GM18498 (cell line): ENCODE measurements at regions not wholly inside any gene's neighbourhood (a gene's known extent, or its start where the extent isn't known, plus 50 kb on each side); places are given as distances from the start of the nearest gene placed in this dataset.
"Not testable (repeated sequence)": the region's sequence is repeated elsewhere in the genome, so short reads cannot be mapped to it uniquely, and the experiment has no call there.

Experiments
- ATAC-seq: cut with Tn5 transposase; IDR thresholded peaks from one replicate; pipeline ENCODE4 v1.9.1; 2021; ENCODE audit warnings: mild to moderate bottlenecking, moderate library complexity; ENCODE audit not compliant: unreplicated experiment

GRCh38 chr16:17759451-17760390 lies 289.0 kb upstream of the XYLT1 start:
- no peak for ATAC-seq

- ATAC-seq, result no peak
These were observed 287.0 kb upstream of the XYLT1 start for GRCh38 chr16:17757808-17758207.

- no peak for ATAC-seq
These were observed 284.4 kb upstream of the XYLT1 start for GRCh38 chr16:17755158-17755557.

- ATAC-seq, result no peak
These were observed 282.7 kb upstream of the XYLT1 start for GRCh38 chr16:17753434-17753833.

GRCh38 chr16:17749706-17750105 lies 278.9 kb upstream of the XYLT1 start:
- no peak for ATAC-seq

- no peak for ATAC-seq
These were observed 277.4 kb upstream of the XYLT1 start for GRCh38 chr16:17748044-17748719.

- no peak for ATAC-seq
These were observed 276.5 kb upstream of the XYLT1 start for GRCh38 chr16:17747081-17747756.

GRCh38 chr16:17744921-17745572 lies 274.3 kb upstream of the XYLT1 start:
- no peak for ATAC-seq

GRCh38 chr16:17743578-17743977 lies 272.8 kb upstream of the XYLT1 start:
- ATAC-seq, result no peak

- no peak for ATAC-seq
These were observed 272.4 kb upstream of the XYLT1 start for GRCh38 chr16:17743158-17743557.

- ATAC-seq, result not testable (repeated sequence)
These were observed 264.3 kb upstream of the XYLT1 start for GRCh38 chr16:17735099-17735498.

- no peak for ATAC-seq
These were observed 259.1 kb upstream of the XYLT1 start for GRCh38 chr16:17729820-17730219.

- no peak for ATAC-seq
These were observed 257.4 kb upstream of the XYLT1 start for GRCh38 chr16:17728196-17728595.

- ATAC-seq, result no peak
These were observed 253.6 kb upstream of the XYLT1 start for GRCh38 chr16:17724242-17724898.

- no peak for ATAC-seq
These were observed 252.9 kb upstream of the XYLT1 start for GRCh38 chr16:17723531-17724134.

- no peak for ATAC-seq
These were observed 247.7 kb upstream of the XYLT1 start for GRCh38 chr16:17718495-17718894.

- no peak for ATAC-seq
These were observed 235.1 kb upstream of the XYLT1 start for GRCh38 chr16:17705847-17706246.

GRCh38 chr16:17696616-17697015 lies 225.9 kb upstream of the XYLT1 start:
- no peak for ATAC-seq

GRCh38 chr16:17692484-17692883 lies 221.7 kb upstream of the XYLT1 start:
- ATAC-seq, result no peak

- no peak for ATAC-seq
These were observed 221.1 kb upstream of the XYLT1 start for GRCh38 chr16:17691899-17692176.
